Progenitor cell of endocrine pancreas (in vitro differentiated cells): ENCODE measurements at regions not wholly inside any gene's neighbourhood (a gene's known extent, or its start where the extent isn't known, plus 50 kb on each side); places are given as distances from the start of the nearest gene placed in this dataset.

Experiments used
- DNase-seq: peaks from one replicate; pipeline ENCODE4 v3.0.0; 2021; ENCODE audit warnings: low spot score; ENCODE audit not compliant: unreplicated experiment
- H3K27ac Mint-ChIP-seq: 2 replicates; pipeline ENCODE4 v1.8.0; 2021; ENCODE audit warnings: mild to moderate bottlenecking, moderate library complexity, mixed read lengths
- H3K27me3 Mint-ChIP-seq: 2 replicates; pipeline ENCODE4 v1.8.0; 2021; ENCODE audit warnings: mixed read lengths
- H3K36me3 Mint-ChIP-seq: 2 replicates; pipeline ENCODE4 v1.8.0; 2022; ENCODE audit warnings: mixed read lengths; ENCODE audit not compliant: insufficient read depth
- H3K4me1 Mint-ChIP-seq: 2 replicates; pipeline ENCODE4 v1.8.0; 2021; ENCODE audit warnings: low read depth, mixed read lengths
- H3K4me3 Mint-ChIP-seq: 2 replicates; pipeline ENCODE4 v1.8.0; 2021; ENCODE audit warnings: low read depth, mild to moderate bottlenecking, moderate library complexity, mixed read lengths
- H3K9me3 Mint-ChIP-seq: 2 replicates; pipeline ENCODE4 v1.8.0; 2021; ENCODE audit warnings: low read depth, mixed read lengths
- TF ChIP-seq, protein P1 (sequence below): fragments of 200-600 bp; sonication (generic); IDR thresholded peaks from one replicate; pipeline ENCODE4 v1.5.0; 2021; ENCODE audit warnings: antibody characterized with exemption, mild to moderate bottlenecking; ENCODE audit not compliant: unreplicated experiment

DNA sequence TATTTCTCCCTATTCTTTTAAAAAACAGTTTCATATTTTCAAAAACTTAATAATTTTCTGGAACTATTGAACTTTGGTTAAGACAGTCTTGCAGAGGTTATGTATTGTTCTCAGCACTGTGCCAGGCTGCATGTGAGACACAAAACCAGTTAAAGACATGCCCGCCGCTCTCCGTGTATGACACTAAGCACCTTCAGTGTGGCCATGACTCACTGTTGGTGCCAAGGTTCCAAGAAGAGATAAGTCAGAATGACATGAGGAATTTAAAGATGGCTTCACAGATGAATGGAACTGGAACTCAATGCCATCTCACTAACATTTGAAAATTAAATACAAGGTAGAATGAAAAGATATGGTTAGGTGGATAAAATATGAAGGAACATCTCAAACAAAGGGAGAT is 525.5 kb upstream of the ZFP42 start:
- peaks cover 3% of the 10 kb centered on the region for H3K9me3 Mint-ChIP-seq
- no peaks in the 10 kb centered on the region for H3K4me1 Mint-ChIP-seq
- no peaks in the 10 kb centered on the region for H3K36me3 Mint-ChIP-seq
- no peak for DNase-seq
- H3K27me3 Mint-ChIP-seq: no peaks in the 10 kb centered on the region
- no peak overlapping the region for H3K4me3 Mint-ChIP-seq
- H3K27ac Mint-ChIP-seq: no peak overlapping the region
- TF ChIP-seq, protein P1, sequence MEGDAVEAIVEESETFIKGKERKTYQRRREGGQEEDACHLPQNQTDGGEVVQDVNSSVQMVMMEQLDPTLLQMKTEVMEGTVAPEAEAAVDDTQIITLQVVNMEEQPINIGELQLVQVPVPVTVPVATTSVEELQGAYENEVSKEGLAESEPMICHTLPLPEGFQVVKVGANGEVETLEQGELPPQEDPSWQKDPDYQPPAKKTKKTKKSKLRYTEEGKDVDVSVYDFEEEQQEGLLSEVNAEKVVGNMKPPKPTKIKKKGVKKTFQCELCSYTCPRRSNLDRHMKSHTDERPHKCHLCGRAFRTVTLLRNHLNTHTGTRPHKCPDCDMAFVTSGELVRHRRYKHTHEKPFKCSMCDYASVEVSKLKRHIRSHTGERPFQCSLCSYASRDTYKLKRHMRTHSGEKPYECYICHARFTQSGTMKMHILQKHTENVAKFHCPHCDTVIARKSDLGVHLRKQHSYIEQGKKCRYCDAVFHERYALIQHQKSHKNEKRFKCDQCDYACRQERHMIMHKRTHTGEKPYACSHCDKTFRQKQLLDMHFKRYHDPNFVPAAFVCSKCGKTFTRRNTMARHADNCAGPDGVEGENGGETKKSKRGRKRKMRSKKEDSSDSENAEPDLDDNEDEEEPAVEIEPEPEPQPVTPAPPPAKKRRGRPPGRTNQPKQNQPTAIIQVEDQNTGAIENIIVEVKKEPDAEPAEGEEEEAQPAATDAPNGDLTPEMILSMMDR: no peak

DNA sequence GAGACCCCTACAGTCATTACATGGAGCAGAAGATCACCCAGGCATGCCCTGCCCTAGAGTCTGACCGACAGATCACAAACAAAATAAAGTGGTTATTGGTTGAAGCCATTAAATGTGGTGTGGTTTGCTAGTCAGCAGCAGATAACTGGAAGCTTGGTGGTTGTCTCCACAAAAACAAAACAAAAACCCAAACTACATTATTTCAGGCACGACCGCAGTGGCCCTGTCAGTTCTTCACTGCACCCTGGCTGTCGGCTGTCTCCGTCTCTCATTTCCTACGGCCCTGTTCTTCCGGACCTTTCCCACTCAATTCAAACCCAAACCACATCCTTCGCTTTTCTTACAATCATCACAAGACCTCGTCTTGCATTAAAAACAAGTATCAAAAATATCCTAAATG is 521.3 kb upstream of the ZFP42 start:
- H3K9me3 Mint-ChIP-seq: peaks cover 3% of the 10 kb centered on the region
- TF ChIP-seq, protein P1: no peak
- H3K4me1 Mint-ChIP-seq: peaks cover 3% of the 10 kb centered on the region
- H3K4me3 Mint-ChIP-seq: no peak overlapping the region
- no peak for DNase-seq
- H3K27me3 Mint-ChIP-seq: no peaks in the 10 kb centered on the region
- no peaks in the 10 kb centered on the region for H3K36me3 Mint-ChIP-seq
- no peak overlapping the region for H3K27ac Mint-ChIP-seq

DNA sequence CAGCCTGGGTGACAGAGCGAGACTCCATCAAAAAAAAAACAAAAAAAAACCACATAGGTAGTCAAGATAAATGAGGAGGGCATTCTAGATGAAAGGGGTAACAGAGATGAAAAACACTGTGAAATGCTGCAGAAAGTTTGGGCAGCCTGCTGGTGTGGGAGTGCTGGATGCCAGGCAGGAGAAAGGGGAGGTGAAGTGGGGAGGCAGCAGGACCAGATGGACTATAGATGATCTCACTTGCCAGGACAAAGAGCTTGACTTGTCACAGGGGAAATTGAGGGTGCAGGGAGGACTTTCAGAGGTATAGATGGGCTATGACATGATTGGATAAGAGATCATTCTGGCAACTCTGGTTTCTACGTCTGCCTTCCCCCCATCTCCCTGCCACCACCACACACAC is 519.7 kb upstream of the ZFP42 start:
- Mint-ChIP-seq H3K36me3 (no peaks in the 10 kb centered on the region), H3K4me1 (peaks cover 3% of the 10 kb centered on the region), H3K27ac (no peak overlapping the region), H3K27me3 (no peaks in the 10 kb centered on the region), H3K9me3 (peaks cover 3% of the 10 kb centered on the region), H3K4me3 (no peak overlapping the region)
- DNase-seq: no peak
- TF ChIP-seq, protein P1: no peak

DNA sequence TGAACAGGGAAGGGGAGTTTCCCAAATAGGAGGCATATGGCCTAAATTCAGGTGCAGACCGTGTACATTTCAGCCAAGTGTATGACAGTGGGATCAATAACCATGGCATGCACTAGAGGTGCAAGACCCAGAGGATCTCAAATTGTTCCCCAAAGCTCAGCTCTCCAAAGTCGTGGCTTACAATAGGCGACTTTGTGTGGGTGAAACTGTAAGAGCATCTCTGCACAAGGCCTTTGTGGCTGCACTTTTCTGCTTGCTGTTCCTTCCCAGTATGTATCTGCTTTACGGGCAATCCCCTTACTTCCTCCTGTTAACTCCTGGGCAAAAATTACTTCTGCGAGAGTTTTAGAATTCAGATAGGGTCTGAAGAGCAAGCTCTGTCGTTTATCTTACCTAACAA is 518.3 kb upstream of the ZFP42 start:
- TF ChIP-seq, protein P1: no peak
- Mint-ChIP-seq H3K4me1 (peaks cover 3% of the 10 kb centered on the region), H3K9me3 (no peaks in the 10 kb centered on the region), H3K36me3 (no peaks in the 10 kb centered on the region), H3K4me3 (no peak overlapping the region), H3K27ac (no peak overlapping the region), H3K27me3 (no peaks in the 10 kb centered on the region)
- no peak for DNase-seq

DNA sequence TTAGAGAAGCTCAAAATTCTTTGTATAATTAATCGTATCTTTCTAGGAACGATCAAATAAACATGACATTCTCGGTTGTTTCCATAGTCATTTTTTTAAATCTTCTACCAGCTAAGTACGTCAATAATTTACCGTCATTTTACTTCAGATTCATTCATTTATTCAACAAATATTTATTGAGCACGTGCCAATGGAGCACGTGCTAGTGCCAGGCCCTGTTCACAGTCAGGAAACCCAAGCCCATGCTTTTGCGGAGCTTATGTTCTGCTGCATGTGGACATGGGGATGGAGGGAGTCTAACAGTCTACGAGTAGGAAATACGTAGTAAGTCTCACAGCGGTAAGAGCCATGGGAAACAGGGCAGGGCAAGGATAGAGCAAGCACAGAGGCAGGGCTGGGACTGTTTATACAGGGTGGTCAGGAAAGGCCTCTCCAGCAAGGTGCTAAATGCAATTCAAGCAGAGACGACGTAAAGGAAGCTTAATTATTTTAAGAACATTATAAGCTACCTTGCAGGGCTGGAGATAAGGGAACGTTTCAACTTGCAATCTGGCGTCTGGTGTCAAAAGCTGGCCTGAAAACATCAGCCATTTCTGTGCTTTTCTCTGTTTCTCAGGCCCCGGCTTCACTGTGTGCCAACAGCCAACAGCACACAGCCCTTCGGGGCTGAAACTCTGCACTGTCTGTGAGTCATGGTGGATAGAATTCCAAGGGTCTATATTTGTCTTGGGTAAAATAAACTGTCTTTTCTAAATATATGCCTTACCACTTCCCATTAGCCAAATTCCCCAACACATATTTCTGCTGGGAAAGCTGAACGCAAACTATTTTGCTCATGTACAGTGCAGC is 517.1 kb upstream of the ZFP42 start:
- TF ChIP-seq, protein P1: no peak
- DNase-seq: no peak
- Mint-ChIP-seq H3K4me3 (no peak overlapping the region), H3K27ac (no peak overlapping the region), H3K36me3 (no peaks in the 10 kb centered on the region), H3K27me3 (no peaks in the 10 kb centered on the region), H3K9me3 (no peaks in the 10 kb centered on the region), H3K4me1 (peaks cover 3% of the 10 kb centered on the region)
